ENCODE measurements at regions not wholly inside any gene's neighbourhood (a gene's known extent, or its start where the extent isn't known, plus 50 kb on each side); places are given as distances from the start of the nearest gene placed in this dataset.

- TF ChIP-seq TEAD4 (IDR thresholded peaks at IDR 0.05; ENCODE audit: low read depth, low read length) = no peak
- TF ChIP-seq CTCF (IDR thresholded peaks at IDR 0.05; ENCODE audit: control extremely low read depth in 1 of 3, insufficient read depth in 1 of 3, low read depth in 1 of 3, low read length in 3 of 3) = no peak
- TF ChIP-seq SP1 (IDR thresholded peaks at IDR 0.05; ENCODE audit: low read depth, low read length) = no peak
- TF ChIP-seq EZH2 (IDR thresholded peaks at IDR 0.05; ENCODE audit: low read depth, low read length, severe bottlenecking) = no peak
- TF ChIP-seq SP4 (IDR thresholded peaks at IDR 0.05; ENCODE audit: low read length) = no peak
- TF ChIP-seq POLR2A (IDR thresholded peaks at IDR 0.05; ENCODE audit: control extremely low read depth in 1 of 2, low read depth in 2 of 2, low read length in 2 of 2) = no peak
- no peak for TF ChIP-seq TAF1 (IDR thresholded peaks at IDR 0.05; ENCODE audit: low read depth, low read length)
- TF ChIP-seq JUND (IDR thresholded peaks at IDR 0.05; ENCODE audit: low read length) = no peak
- TF ChIP-seq GTF2F1 (IDR thresholded peaks at IDR 0.05; ENCODE audit: borderline replicate concordance, low read depth, low read length) = no peak
- no peak for TF ChIP-seq RNF2 (IDR thresholded peaks at IDR 0.05; ENCODE audit: borderline replicate concordance, low read depth, low read length, missing control alignments, poor library complexity, severe bottlenecking)
- TF ChIP-seq RFX5 (IDR thresholded peaks at IDR 0.05; ENCODE audit: borderline replicate concordance, low read depth, low read length) = no peak
- TF ChIP-seq RAD21 (IDR thresholded peaks at IDR 0.05 in 1 of 2, conservative IDR thresholded peaks at IDR 0.05 in 1 of 2; ENCODE audit: low read depth in 2 of 2, low read length in 2 of 2) = no peak
- no peak for TF ChIP-seq ATF3 (IDR thresholded peaks at IDR 0.05; ENCODE audit: insufficient read depth, low read depth, low read length)
Measured at GRCh38 chr2:195202163-195202845, 454.7 kb upstream of the SLC39A10 start.
